DND-41 (cell line): ENCODE measurements at regions not wholly inside any gene's neighbourhood (a gene's known extent, or its start where the extent isn't known, plus 50 kb on each side); places are given as distances from the start of the nearest gene placed in this dataset.

Experiments used
- ATAC-seq: fragments of 200-7000 bp; cut with Tn5 transposase; 3 replicates; pipeline ENCODE4 v1.9.1; 2021; ENCODE audit warnings: low read depth; ENCODE audit not compliant: insufficient read depth
- DNase-seq: peaks from one replicate; pipeline ENCODE4 v3.0.0-alpha.2; 2020
- H2AFZ ChIP-seq: 2 replicates; pipeline ENCODE4 v1.6.0; 2012; ENCODE audit warnings: low read depth, low read length
- H3K27ac ChIP-seq: 2 replicates; pipeline ENCODE4 v1.5.1; 2012; ENCODE audit warnings: low read length, inconsistent platforms
- H3K27me3 ChIP-seq: fragments of 200-600 bp; sonication (generic); 2 replicates; pipeline ENCODE4 v1.6.0; 2012; ENCODE audit warnings: low read length, mild to moderate bottlenecking, inconsistent platforms; ENCODE audit not compliant: insufficient read depth, poor library complexity
- H3K36me3 ChIP-seq: 2 replicates; pipeline ENCODE4 v1.5.1; 2012; ENCODE audit warnings: low read length, inconsistent platforms; ENCODE audit not compliant: insufficient read depth
- H3K4me1 ChIP-seq: 2 replicates; pipeline ENCODE4 v1.5.1; 2012; ENCODE audit warnings: mild to moderate bottlenecking, low read length; ENCODE audit not compliant: insufficient read depth
- H3K4me2 ChIP-seq: 2 replicates; pipeline ENCODE4 v1.6.0; 2012; ENCODE audit warnings: mild to moderate bottlenecking, moderate library complexity, low read length, inconsistent platforms; ENCODE audit not compliant: insufficient read depth
- H3K4me3 ChIP-seq, 2 experiments: fragments of 200-600 bp in 1 of 2; shearing (Covaris generic) in 1 of 2; 2 replicates each; pipeline ENCODE4 v1.5.1; 2012 to 2016; ENCODE audit warnings: inconsistent platforms in 2 of 2, low read length in 2 of 2, mild to moderate bottlenecking in 2 of 2, low read depth in 1 of 2, moderate library complexity in 1 of 2
- H3K79me2 ChIP-seq: 2 replicates; pipeline ENCODE4 v1.6.0; 2012; ENCODE audit warnings: low read length, inconsistent platforms; ENCODE audit not compliant: insufficient read depth
- H3K9ac ChIP-seq: 2 replicates; pipeline ENCODE4 v1.6.0; 2012; ENCODE audit warnings: low read depth, mild to moderate bottlenecking, inconsistent platforms, low read length, moderate library complexity
- H3K9me3 ChIP-seq: 2 replicates; pipeline ENCODE4 v1.5.1; 2012; ENCODE audit warnings: low read length, moderate library complexity, mild to moderate bottlenecking, inconsistent platforms; ENCODE audit not compliant: insufficient read depth, severe bottlenecking
- H4K20me1 ChIP-seq: 2 replicates; pipeline ENCODE4 v1.6.0; 2012; ENCODE audit warnings: low read length; ENCODE audit not compliant: insufficient read depth
- CTCF ChIP-seq: IDR thresholded peaks from 2 replicates; pipeline ENCODE4 v1.5.1; 2012; ENCODE audit warnings: borderline replicate concordance, low read length, moderate library complexity, mild to moderate bottlenecking; ENCODE audit not compliant: poor library complexity, severe bottlenecking; ENCODE audit errors: extremely low read depth
- EZH2 ChIP-seq: IDR thresholded peaks from 3 replicates; pipeline ENCODE4 v1.6.1; 2012; ENCODE audit warnings: borderline replicate concordance, low read depth, mild to moderate bottlenecking, moderate library complexity, low read length, inconsistent platforms; ENCODE audit not compliant: severe bottlenecking

DNA sequence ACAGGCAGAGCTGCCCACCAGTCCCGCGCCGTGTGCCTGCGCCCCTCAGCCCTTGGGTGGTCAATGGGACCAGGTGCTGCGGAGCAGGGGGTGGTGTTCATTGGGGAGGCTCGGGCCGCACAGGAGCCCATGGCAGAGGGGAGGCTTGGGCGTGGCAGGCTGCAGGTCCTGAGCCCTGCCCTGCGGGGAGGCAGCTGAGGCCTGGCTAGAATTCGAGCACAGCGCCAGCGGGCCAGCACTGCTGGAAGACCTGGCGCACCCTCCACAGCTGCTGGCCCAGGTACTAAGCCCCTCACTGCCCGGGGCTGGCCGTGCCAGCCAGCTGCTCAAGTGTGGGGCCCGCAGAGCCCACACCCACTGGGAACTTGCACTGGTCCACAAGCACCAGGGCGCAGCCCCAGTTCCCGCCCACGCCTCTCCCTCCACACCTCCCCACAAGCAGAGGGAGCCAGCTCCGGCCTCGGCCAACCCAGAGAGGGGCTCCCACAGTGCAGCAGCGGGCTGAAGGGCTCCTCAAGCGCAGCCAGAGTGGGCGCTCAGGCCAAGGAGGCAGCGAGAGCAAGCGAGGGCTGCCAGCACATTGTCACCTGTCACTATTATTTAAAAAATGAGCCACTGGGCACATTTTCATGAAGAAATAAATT, 645.8 kb downstream of the CENPC start:
- Histone ChIP-seq H3K36me3 (no peaks in the 10 kb centered on the region), H4K20me1 (no peaks in the 10 kb centered on the region), H3K9ac (no peak overlapping the region), H3K4me2 (no peak overlapping the region), H3K4me1 (no peaks in the 10 kb centered on the region), H3K27me3 (no peaks in the 10 kb centered on the region), H2AFZ (no peak overlapping the region), H3K27ac (no peak overlapping the region), H3K9me3 (no peaks in the 10 kb centered on the region), H3K4me3 (no peak overlapping the region), H3K79me2 (no peaks in the 10 kb centered on the region)
- no peak for DNase-seq
- no peak for ATAC-seq
- TF ChIP-seq CTCF (no peak), EZH2 (no peak)

DNA sequence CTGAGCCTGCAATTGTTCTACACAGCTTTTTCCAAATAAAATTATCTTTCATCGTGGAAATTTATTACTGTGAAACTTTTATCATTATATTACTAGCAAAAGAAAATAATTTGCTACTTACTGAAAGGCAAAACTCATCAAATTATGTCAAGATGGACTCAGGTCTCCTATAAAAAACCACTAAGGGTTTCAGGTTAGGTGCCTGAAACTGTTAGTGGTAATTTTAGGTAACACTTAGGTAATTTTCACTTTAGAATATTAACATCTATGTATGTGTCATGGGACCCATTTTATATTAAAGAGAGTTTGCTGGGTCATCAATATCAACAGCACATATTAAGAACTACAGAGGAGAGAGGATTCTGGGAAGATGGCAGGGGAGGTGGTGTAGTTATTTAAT, 651.5 kb downstream of the CENPC start:
- H3K4me3 ChIP-seq, result no peak overlapping the region
- H3K27me3 ChIP-seq, result no peaks in the 10 kb centered on the region
- no peaks in the 10 kb centered on the region for H3K79me2 ChIP-seq
- H3K9me3 ChIP-seq, result no peaks in the 10 kb centered on the region
- ATAC-seq (no peak), DNase-seq (no peak)
- no peak overlapping the region for H3K9ac ChIP-seq
- no peak overlapping the region for H2AFZ ChIP-seq
- no peaks in the 10 kb centered on the region for H3K4me1 ChIP-seq
- H3K27ac ChIP-seq, result no peak overlapping the region
- no peaks in the 10 kb centered on the region for H3K36me3 ChIP-seq
- H3K4me2 ChIP-seq, result no peak overlapping the region
- H4K20me1 ChIP-seq, result no peaks in the 10 kb centered on the region
- no peak for TF ChIP-seq EZH2
- no peak for TF ChIP-seq CTCF

DNA sequence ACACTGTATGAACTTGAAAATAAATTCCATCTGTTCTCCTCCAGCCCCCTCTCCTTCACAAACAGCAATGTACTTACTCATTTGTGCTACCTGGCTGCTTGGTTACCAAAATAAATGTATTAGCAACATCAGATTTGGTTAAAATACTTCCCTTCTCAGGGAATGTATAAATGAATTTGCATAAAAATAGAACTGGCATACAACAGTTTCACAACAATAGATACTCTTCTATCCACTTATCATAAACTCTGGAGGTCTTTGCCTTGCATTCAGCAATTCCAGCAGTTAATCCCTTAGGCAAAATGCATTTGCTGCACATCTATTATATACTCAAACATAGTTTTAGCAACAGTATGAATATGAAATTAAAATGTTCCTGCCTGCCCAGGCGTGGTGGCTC, 658.2 kb downstream of the CENPC start:
- Histone ChIP-seq H3K4me1 (no peaks in the 10 kb centered on the region), H3K9me3 (peaks cover 6% of the 10 kb centered on the region), H4K20me1 (no peaks in the 10 kb centered on the region), H3K4me2 (no peak overlapping the region), H3K4me3 (no peak overlapping the region), H2AFZ (no peak overlapping the region), H3K27me3 (no peaks in the 10 kb centered on the region), H3K36me3 (no peaks in the 10 kb centered on the region), H3K27ac (no peak overlapping the region), H3K79me2 (no peaks in the 10 kb centered on the region), H3K9ac (no peak overlapping the region)
- DNase-seq, result no peak
- TF ChIP-seq EZH2, result no peak
- TF ChIP-seq CTCF, result no peak
- no peak for ATAC-seq
